Islet precursor cell (in vitro differentiated cells): ENCODE measurements at regions not wholly inside any gene's neighbourhood (a gene's known extent, or its start where the extent isn't known, plus 50 kb on each side); places are given as distances from the start of the nearest gene placed in this dataset.

Source experiments
- DNase-seq: peaks from one replicate; pipeline ENCODE4 v3.0.0-alpha.2; 2018

- no peak for DNase-seq
Measured at GRCh38 chr18:54532962-54533361, 58.1 kb upstream of the DYNAP start.
